PFSK-1 (cell line): ENCODE measurements at regions not wholly inside any gene's neighbourhood (a gene's known extent, or its start where the extent isn't known, plus 50 kb on each side); places are given as distances from the start of the nearest gene placed in this dataset.

ENCODE experiments used
- FOXP2 ChIP-seq: optimal IDR thresholded peaks from 2 replicates; pipeline ENCODE3; 2011; ENCODE audit warnings: borderline replicate concordance, control low read depth, inconsistent platforms; ENCODE audit not compliant: insufficient read depth; ENCODE audit errors: extremely low read length, extremely low read depth
- POLR2AphosphoS5 ChIP-seq: IDR thresholded peaks from 2 replicates; pipeline ENCODE4 v1.6.1; 2012; ENCODE audit warnings: low read depth, mild to moderate bottlenecking, control low read depth, low read length, moderate library complexity
- REST ChIP-seq, 2 experiments: IDR thresholded peaks; 2 replicates each; pipeline versions ENCODE4 v1.6.1 to v1.8.0; 2011 to 2012; ENCODE audit warnings: low read depth in 2 of 2, low read length in 2 of 2, control low read depth in 1 of 2, inconsistent platforms in 1 of 2, mild to moderate bottlenecking in 1 of 2, moderate library complexity in 1 of 2; ENCODE audit not compliant: insufficient read depth in 1 of 2
- SIN3A ChIP-seq: IDR thresholded peaks from 2 replicates; pipeline ENCODE4 v1.6.1; 2012; ENCODE audit warnings: mild to moderate bottlenecking, low read length, moderate library complexity, borderline replicate concordance; ENCODE audit not compliant: insufficient read depth
- TAF1 ChIP-seq: IDR thresholded peaks from 2 replicates; pipeline ENCODE4 v1.6.1; 2012; ENCODE audit warnings: low read length, control low read depth, borderline replicate concordance; ENCODE audit not compliant: insufficient read depth

GRCh38 chr21:24935991-24936390 lies 671.3 kb downstream of the MRPL39 start:
- no peak for TF ChIP-seq REST (IDR thresholded peaks at IDR 0.05; ENCODE audit: insufficient read depth in 1 of 2, low read depth in 2 of 2, low read length in 2 of 2)
- no peak for TF ChIP-seq TAF1
- TF ChIP-seq POLR2AphosphoS5, result no peak
- TF ChIP-seq SIN3A, result no peak
- no peak for TF ChIP-seq FOXP2

GRCh38 chr21:24910591-24910990 lies 696.7 kb downstream of the MRPL39 start:
- TF ChIP-seq POLR2AphosphoS5, result no peak
- TF ChIP-seq SIN3A, result no peak
- TF ChIP-seq FOXP2, result no peak
- TF ChIP-seq TAF1, result no peak
- no peak for TF ChIP-seq REST (IDR thresholded peaks at IDR 0.05; ENCODE audit: insufficient read depth in 1 of 2, low read depth in 2 of 2, low read length in 2 of 2)

GRCh38 chr21:24903994-24904635 lies 703.2 kb downstream of the MRPL39 start:
- TF ChIP-seq POLR2AphosphoS5 (no peak), TAF1 (no peak), FOXP2 (no peak), SIN3A (no peak), REST (IDR thresholded peaks at IDR 0.05; ENCODE audit: insufficient read depth in 1 of 2, low read depth in 2 of 2, low read length in 2 of 2) (no peak)

- TF ChIP-seq SIN3A, result no peak
- TF ChIP-seq FOXP2, result no peak
- TF ChIP-seq POLR2AphosphoS5, result no peak
- TF ChIP-seq TAF1, result no peak
- no peak for TF ChIP-seq REST (IDR thresholded peaks at IDR 0.05; ENCODE audit: insufficient read depth in 1 of 2, low read depth in 2 of 2, low read length in 2 of 2)
Measured at GRCh38 chr21:24899138-24899537, 708.1 kb downstream of the MRPL39 start.

GRCh38 chr21:24897883-24898282 lies 709.4 kb downstream of the MRPL39 start:
- no peak for TF ChIP-seq SIN3A
- TF ChIP-seq POLR2AphosphoS5, result no peak
- no peak for TF ChIP-seq REST (IDR thresholded peaks at IDR 0.05; ENCODE audit: insufficient read depth in 1 of 2, low read depth in 2 of 2, low read length in 2 of 2)
- no peak for TF ChIP-seq FOXP2
- no peak for TF ChIP-seq TAF1
